Neural progenitor cell (in vitro differentiated cells): ENCODE measurements at regions not wholly inside any gene's neighbourhood (a gene's known extent, or its start where the extent isn't known, plus 50 kb on each side); places are given as distances from the start of the nearest gene placed in this dataset.
"Not testable (repeated sequence)": the region's sequence is repeated elsewhere in the genome, so short reads cannot be mapped to it uniquely, and the experiment has no call there.

Source experiments
- DNase-seq: peaks from one replicate; pipeline ENCODE4 v3.0.0-alpha.2; 2016; ENCODE audit warnings: low spot score
- H2AFZ ChIP-seq: fragments of 200-600 bp; sonication (generic); replicated peaks from 2 replicates; pipeline ENCODE4 v1.6.1; 2016; ENCODE audit warnings: antibody characterized with exemption
- H3F3A ChIP-seq: fragments of 200-600 bp; sonication (generic); 2 replicates; pipeline ENCODE4 v1.6.1; 2016; ENCODE audit warnings: antibody characterized with exemption, low read depth
- H3K27ac ChIP-seq: fragments of 200-600 bp; sonication (generic); 2 replicates; pipeline ENCODE4 v1.5.1; 2016; ENCODE audit warnings: mild to moderate bottlenecking
- H3K27me3 ChIP-seq: fragments of 200-600 bp; sonication (generic); 2 replicates; pipeline ENCODE4 v1.6.1; 2016; ENCODE audit warnings: mild to moderate bottlenecking, moderate library complexity
- H3K36me3 ChIP-seq: fragments of 200-600 bp; sonication (generic); 2 replicates; pipeline ENCODE4 v1.5.1; 2016
- H3K4me1 ChIP-seq: fragments of 200-600 bp; sonication (generic); 2 replicates; pipeline ENCODE4 v1.6.1; 2016; ENCODE audit warnings: mixed run types
- H3K4me2 ChIP-seq: fragments of 200-600 bp; sonication (generic); 2 replicates; pipeline ENCODE4 v1.6.1; 2016
- H3K4me3 ChIP-seq: fragments of 200-600 bp; sonication (generic); 2 replicates; pipeline ENCODE4 v1.5.1; 2016
- H3K79me2 ChIP-seq: fragments of 200-600 bp; sonication (generic); 2 replicates; pipeline ENCODE4 v1.6.1; 2016; ENCODE audit warnings: low read depth
- H3K9ac ChIP-seq: fragments of 200-600 bp; sonication (generic); 2 replicates; pipeline ENCODE4 v1.6.1; 2016
- H3K9me3 ChIP-seq: fragments of 200-600 bp; sonication (generic); 2 replicates; pipeline ENCODE4 v1.5.1; 2016; ENCODE audit warnings: low read depth
- H4K20me1 ChIP-seq: fragments of 200-600 bp; sonication (generic); 2 replicates; pipeline ENCODE4 v1.6.1; 2016; ENCODE audit warnings: low read depth
- H3K27ac Mint-ChIP-seq: 3 replicates; pipeline ENCODE4 v1.8.0; 2021; ENCODE audit warnings: mixed read lengths
- H3K27me3 Mint-ChIP-seq: 2 replicates; pipeline ENCODE4 v1.8.0; 2022; ENCODE audit warnings: low read depth, mild to moderate bottlenecking, inconsistent platforms, moderate library complexity, mixed read lengths; ENCODE audit not compliant: insufficient read depth
- H3K36me3 Mint-ChIP-seq: 3 replicates; pipeline ENCODE4 v1.8.0; 2021; ENCODE audit warnings: mixed read lengths
- H3K4me1 Mint-ChIP-seq: 3 replicates; pipeline ENCODE4 v1.8.0; 2021; ENCODE audit warnings: mixed read lengths
- H3K4me3 Mint-ChIP-seq: 3 replicates; pipeline ENCODE4 v1.8.0; 2021; ENCODE audit warnings: mild to moderate bottlenecking, moderate library complexity, mixed read lengths
- H3K9me3 Mint-ChIP-seq: 3 replicates; pipeline ENCODE4 v1.8.0; 2020; ENCODE audit warnings: mixed read lengths
- EZH2 ChIP-seq: fragments of 200-600 bp; sonication (generic); IDR thresholded peaks from 2 replicates; pipeline ENCODE4 v1.6.1; 2017; ENCODE audit warnings: antibody characterized with exemption, mild to moderate bottlenecking, moderate library complexity
- EZH2phosphoT487 ChIP-seq: fragments of 200-600 bp; sonication (generic); IDR thresholded peaks from 2 replicates; pipeline ENCODE4 v1.6.1; 2017; ENCODE audit warnings: antibody characterized with exemption
- TF ChIP-seq, protein P1 (sequence below): fragments of 200-600 bp; sonication (generic); IDR thresholded peaks from 2 replicates; pipeline ENCODE4 v1.5.1; 2017; ENCODE audit warnings: antibody characterized with exemption, mild to moderate bottlenecking

GRCh38 chr5:156219483-156220005 is 107.4 kb upstream of the SGCD start:
- Histone ChIP-seq H2AFZ (no peak overlapping the region), H3K9me3 (no peaks in the 10 kb centered on the region), H3K9ac (no peak overlapping the region), H4K20me1 (no peaks in the 10 kb centered on the region), H3K4me1 (no peaks in the 10 kb centered on the region), H3F3A (no peaks in the 10 kb centered on the region), H3K36me3 (no peaks in the 10 kb centered on the region), H3K79me2 (no peaks in the 10 kb centered on the region), H3K4me2 (no peak overlapping the region), H3K27ac (no peak overlapping the region), H3K27me3 (no peaks in the 10 kb centered on the region), H3K4me3 (no peak overlapping the region)
- H3K9me3 Mint-ChIP-seq, result no peaks in the 10 kb centered on the region
- H3K4me3 Mint-ChIP-seq, result no peak overlapping the region
- TF ChIP-seq, protein P1, sequence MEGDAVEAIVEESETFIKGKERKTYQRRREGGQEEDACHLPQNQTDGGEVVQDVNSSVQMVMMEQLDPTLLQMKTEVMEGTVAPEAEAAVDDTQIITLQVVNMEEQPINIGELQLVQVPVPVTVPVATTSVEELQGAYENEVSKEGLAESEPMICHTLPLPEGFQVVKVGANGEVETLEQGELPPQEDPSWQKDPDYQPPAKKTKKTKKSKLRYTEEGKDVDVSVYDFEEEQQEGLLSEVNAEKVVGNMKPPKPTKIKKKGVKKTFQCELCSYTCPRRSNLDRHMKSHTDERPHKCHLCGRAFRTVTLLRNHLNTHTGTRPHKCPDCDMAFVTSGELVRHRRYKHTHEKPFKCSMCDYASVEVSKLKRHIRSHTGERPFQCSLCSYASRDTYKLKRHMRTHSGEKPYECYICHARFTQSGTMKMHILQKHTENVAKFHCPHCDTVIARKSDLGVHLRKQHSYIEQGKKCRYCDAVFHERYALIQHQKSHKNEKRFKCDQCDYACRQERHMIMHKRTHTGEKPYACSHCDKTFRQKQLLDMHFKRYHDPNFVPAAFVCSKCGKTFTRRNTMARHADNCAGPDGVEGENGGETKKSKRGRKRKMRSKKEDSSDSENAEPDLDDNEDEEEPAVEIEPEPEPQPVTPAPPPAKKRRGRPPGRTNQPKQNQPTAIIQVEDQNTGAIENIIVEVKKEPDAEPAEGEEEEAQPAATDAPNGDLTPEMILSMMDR, result no peak
- TF ChIP-seq EZH2 (no peak), EZH2phosphoT487 (no peak)
- H3K27me3 Mint-ChIP-seq, result peaks cover 2% of the 10 kb centered on the region
- no peaks in the 10 kb centered on the region for H3K4me1 Mint-ChIP-seq
- H3K36me3 Mint-ChIP-seq, result no peaks in the 10 kb centered on the region
- DNase-seq, result no peak
- H3K27ac Mint-ChIP-seq, result no peak overlapping the region

- Histone ChIP-seq H3K36me3 (no peaks in the 10 kb centered on the region), H3F3A (no peaks in the 10 kb centered on the region), H3K27me3 (no peaks in the 10 kb centered on the region), H3K4me3 (no peak overlapping the region), H3K4me2 (no peak overlapping the region), H3K79me2 (no peaks in the 10 kb centered on the region), H3K4me1 (no peaks in the 10 kb centered on the region), H3K9me3 (no peaks in the 10 kb centered on the region), H2AFZ (no peak overlapping the region), H3K27ac (no peak overlapping the region), H4K20me1 (no peaks in the 10 kb centered on the region), H3K9ac (no peak overlapping the region)
- Mint-ChIP-seq H3K4me1 (no peaks in the 10 kb centered on the region), H3K27me3 (peaks cover 2% of the 10 kb centered on the region), H3K9me3 (no peaks in the 10 kb centered on the region), H3K27ac (no peak overlapping the region), H3K36me3 (no peaks in the 10 kb centered on the region), H3K4me3 (no peak overlapping the region)
- TF ChIP-seq, protein P1, result no peak
- TF ChIP-seq EZH2, result no peak
- DNase-seq, result no peak
Measured at GRCh38 chr5:156221816-156222215, 105.1 kb upstream of the SGCD start.

DNA sequence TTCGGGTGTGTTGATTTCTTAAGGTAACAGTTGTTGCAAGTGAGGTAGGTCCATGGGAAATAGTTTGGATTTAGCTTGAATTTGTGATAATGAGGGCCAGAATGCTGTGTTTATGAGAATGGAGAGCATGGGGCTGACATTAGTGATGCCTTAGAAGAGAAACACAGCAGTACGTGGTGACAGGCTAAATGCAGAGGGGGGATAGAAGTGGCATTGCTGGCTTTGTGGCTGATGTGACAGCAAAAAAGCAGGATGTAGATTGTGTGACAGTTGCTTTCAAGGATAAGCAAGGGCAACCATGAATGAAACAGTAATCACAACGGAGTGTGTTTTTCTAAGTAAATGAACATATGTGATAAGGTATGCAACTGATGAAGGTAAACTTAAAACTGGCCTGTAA is 103.4 kb upstream of the SGCD start:
- no peaks in the 10 kb centered on the region for H3K9me3 Mint-ChIP-seq
- Histone ChIP-seq H3K4me3 (no peak overlapping the region), H4K20me1 (no peaks in the 10 kb centered on the region), H3K4me2 (no peak overlapping the region), H3F3A (no peaks in the 10 kb centered on the region), H3K36me3 (no peaks in the 10 kb centered on the region), H3K27me3 (no peaks in the 10 kb centered on the region), H3K27ac (no peak overlapping the region), H3K9me3 (no peaks in the 10 kb centered on the region), H3K79me2 (no peaks in the 10 kb centered on the region), H3K4me1 (no peaks in the 10 kb centered on the region), H2AFZ (no peak overlapping the region), H3K9ac (no peak overlapping the region)
- no peak overlapping the region for H3K4me3 Mint-ChIP-seq
- no peak overlapping the region for H3K27ac Mint-ChIP-seq
- no peaks in the 10 kb centered on the region for H3K4me1 Mint-ChIP-seq
- DNase-seq, result no peak
- no peaks in the 10 kb centered on the region for H3K36me3 Mint-ChIP-seq
- H3K27me3 Mint-ChIP-seq, result peaks cover 2% of the 10 kb centered on the region
- TF ChIP-seq, protein P1, result no peak
- no peak for TF ChIP-seq EZH2
- TF ChIP-seq EZH2phosphoT487, result no peak

DNA sequence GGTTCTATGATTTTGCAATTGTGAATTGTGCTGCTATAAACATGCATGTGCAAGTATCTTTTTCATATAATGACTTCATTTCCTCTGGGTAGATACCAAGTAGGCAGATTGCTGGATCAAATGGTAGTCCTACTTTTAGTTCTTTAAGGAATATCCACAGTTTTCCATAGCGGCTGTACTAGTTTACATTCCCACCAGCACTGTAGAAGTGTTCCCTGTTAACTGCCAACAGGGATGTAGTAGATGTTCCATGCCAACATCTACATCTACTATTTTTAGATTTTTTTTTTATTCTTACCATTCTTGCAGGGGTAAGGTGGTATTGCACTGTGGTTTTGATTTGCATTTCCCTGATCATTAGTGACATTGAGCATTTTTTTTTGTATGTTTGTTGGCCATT is 100.5 kb upstream of the SGCD start:
- H3K79me2 ChIP-seq, H3K9ac ChIP-seq, H4K20me1 ChIP-seq, H3K9me3 ChIP-seq, H3K27me3 Mint-ChIP-seq, H3K4me1 Mint-ChIP-seq, DNase-seq, H3K4me2 ChIP-seq, H3K27ac Mint-ChIP-seq, H3K27me3 ChIP-seq, H3K4me1 ChIP-seq, H3F3A ChIP-seq, H3K9me3 Mint-ChIP-seq, H3K36me3 ChIP-seq, H3K36me3 Mint-ChIP-seq, H3K27ac ChIP-seq, H2AFZ ChIP-seq, H3K4me3 ChIP-seq, H3K4me3 Mint-ChIP-seq: not testable (repeated sequence)
